GM21390 (cell line): ENCODE measurements at regions not wholly inside any gene's neighbourhood (a gene's known extent, or its start where the extent isn't known, plus 50 kb on each side); places are given as distances from the start of the nearest gene placed in this dataset.

Experiments used
- ATAC-seq: cut with Tn5 transposase; IDR thresholded peaks from one replicate; pipeline ENCODE4 v1.9.1; 2021; ENCODE audit not compliant: unreplicated experiment

GRCh38 chr5:112625246-112625645, 112.4 kb upstream of the APC start:
- no peak for ATAC-seq

- ATAC-seq, result no peak
These were observed 111.8 kb upstream of the APC start for GRCh38 chr5:112625689-112626438.

GRCh38 chr5:112626715-112627114, 111.0 kb upstream of the APC start:
- no peak for ATAC-seq

- no peak for ATAC-seq
These were observed 109.3 kb upstream of the APC start for GRCh38 chr5:112628214-112628980.

- no peak for ATAC-seq
These were observed 107.3 kb upstream of the APC start for GRCh38 chr5:112630246-112631009.

GRCh38 chr5:112634166-112634565, 103.5 kb upstream of the APC start:
- no peak for ATAC-seq

- no peak for ATAC-seq
These were observed 102.9 kb upstream of the APC start for GRCh38 chr5:112634796-112635195.

GRCh38 chr5:112635276-112635675, 102.4 kb upstream of the APC start:
- no peak for ATAC-seq

- no peak for ATAC-seq
These were observed 101.6 kb upstream of the APC start for GRCh38 chr5:112635771-112636731.

GRCh38 chr5:112636751-112637150, 100.9 kb upstream of the APC start:
- no peak for ATAC-seq

GRCh38 chr5:112637343-112637742, 100.3 kb upstream of the APC start:
- no peak for ATAC-seq

- no peak for ATAC-seq
These were observed 97.1 kb upstream of the APC start for GRCh38 chr5:112640546-112640945.

GRCh38 chr5:112641515-112642110, 96.1 kb upstream of the APC start:
- ATAC-seq, result no peak

GRCh38 chr5:112642885-112643284, 94.8 kb upstream of the APC start:
- no peak for ATAC-seq

GRCh38 chr5:112643339-112643971, 94.2 kb upstream of the APC start:
- ATAC-seq, result no peak

- no peak for ATAC-seq
These were observed 91.3 kb upstream of the APC start for GRCh38 chr5:112646139-112646936.

GRCh38 chr5:112647428-112647827, 90.3 kb upstream of the APC start:
- ATAC-seq, result no peak

GRCh38 chr5:112648264-112648663, 89.4 kb upstream of the APC start:
- ATAC-seq, result no peak

GRCh38 chr5:112649882-112650281, 87.8 kb upstream of the APC start:
- ATAC-seq, result no peak
